ENCODE measurements at regions not wholly inside any gene's neighbourhood (a gene's known extent, or its start where the extent isn't known, plus 50 kb on each side); places are given as distances from the start of the nearest gene placed in this dataset.

DNA sequence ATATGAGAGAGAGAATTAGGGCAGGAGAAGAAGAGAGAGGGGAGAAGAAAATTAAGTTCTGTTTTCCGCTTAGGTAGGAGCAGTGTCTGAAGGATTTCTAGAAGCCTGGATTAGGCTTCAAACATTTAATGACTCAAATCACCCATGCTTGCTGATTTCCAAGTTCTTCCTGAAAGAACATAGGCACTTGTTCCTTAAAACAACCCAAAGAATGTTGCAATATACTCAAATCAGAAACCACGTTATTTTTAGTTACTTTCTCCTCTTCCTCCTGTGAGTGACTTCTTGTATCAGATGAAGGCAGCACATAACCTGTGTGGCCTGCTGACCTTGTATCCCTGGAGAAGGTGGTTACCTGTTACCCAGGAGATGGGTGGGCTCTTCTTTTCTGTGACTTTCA is 351.5 kb upstream of the KLF4 start:
- Histone ChIP-seq H3K14ac (ENCODE audit: low read length in 2 of 2) (no peak overlapping the region), H2BK120ac (ENCODE audit: low read depth, low read length) (no peak overlapping the region)
- 95% methylated on average over 2 of the region's 2 CpGs for WGBS

DNA sequence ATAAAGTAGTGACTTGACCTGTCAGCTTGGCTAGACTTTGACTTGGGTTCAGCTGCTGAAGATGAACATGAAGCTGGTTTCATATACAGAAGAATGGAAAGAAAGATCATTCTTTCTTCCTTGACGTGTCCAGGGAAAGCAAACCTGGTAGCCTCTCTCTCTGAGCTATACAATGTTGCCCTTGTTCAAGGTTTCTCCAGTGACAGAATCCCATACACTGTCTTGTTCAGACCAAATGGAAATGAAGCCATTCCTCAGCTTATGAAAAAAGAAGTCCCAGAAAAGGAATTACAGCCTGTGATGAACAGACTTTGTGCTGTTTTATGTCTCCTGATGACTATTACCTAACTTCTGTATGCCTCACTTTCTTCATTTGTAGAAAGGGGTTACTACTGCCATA is 349.8 kb upstream of the KLF4 start:
- H4K8ac ChIP-seq (ENCODE audit: low read length) = no peak overlapping the region
- no peak overlapping the region for H2AK5ac ChIP-seq (ENCODE audit: low read length, severe bottlenecking)
- no peak overlapping the region for H3K14ac ChIP-seq (ENCODE audit: low read length in 2 of 2)
- H3K4me2 ChIP-seq (ENCODE audit: low read length, poor library complexity, severe bottlenecking) = no peak overlapping the region
- no peak overlapping the region for H3K4ac ChIP-seq (ENCODE audit: low read depth in 1 of 2, low read length in 2 of 2)
- H3K23ac ChIP-seq (ENCODE audit: low read length in 2 of 2) = no peak overlapping the region
- H4K91ac ChIP-seq (ENCODE audit: low read length) = no peak overlapping the region
- no peaks in the 10 kb centered on the region for H3K9me3 ChIP-seq (ENCODE audit: control insufficient read depth, low read length)
- no peak overlapping the region for H2AFZ ChIP-seq (ENCODE audit: low read depth, low read length)
- H3K9ac ChIP-seq (ENCODE audit: low read length) = no peak overlapping the region
- no peak overlapping the region for H2BK12ac ChIP-seq (ENCODE audit: low read length in 2 of 2)
- no peak for DNase-seq
- no peak overlapping the region for H3K27ac ChIP-seq (ENCODE audit: low read length, poor library complexity, severe bottlenecking)
- H3K79me1 ChIP-seq (replicated peaks; ENCODE audit: low read length, poor library complexity, severe bottlenecking) = no peaks in the 10 kb centered on the region
- H2BK15ac ChIP-seq (ENCODE audit: low read depth, poor library complexity, severe bottlenecking) = no peak overlapping the region
- H3K4me1 ChIP-seq (ENCODE audit: control insufficient read depth, insufficient read depth, low read depth, low read length) = no peaks in the 10 kb centered on the region
- no peak overlapping the region for H2BK5ac ChIP-seq (ENCODE audit: low read depth, low read length, poor library complexity, severe bottlenecking)
- H3K18ac ChIP-seq (ENCODE audit: low read depth in 1 of 2, low read length in 2 of 2) = no peak overlapping the region
- no peak overlapping the region for H2BK120ac ChIP-seq (ENCODE audit: low read depth, low read length)
- no peaks in the 10 kb centered on the region for H3K36me3 ChIP-seq (ENCODE audit: control insufficient read depth in 1 of 2, insufficient read depth in 2 of 2, low read depth in 1 of 2, low read length in 2 of 2)
- H3K27me3 ChIP-seq (ENCODE audit: control insufficient read depth in 1 of 2, insufficient read depth in 1 of 2, low read length in 2 of 2) = no peaks in the 10 kb centered on the region
- 100% methylated on average over 1 of the region's 1 CpG for WGBS
- no peak overlapping the region for H3K4me3 ChIP-seq (ENCODE audit: insufficient read depth in 1 of 2, low read depth in 1 of 2, low read length in 2 of 2)

More for the DNA sequence above, 351.5 kb upstream of the KLF4 start:
- Histone ChIP-seq H3K27ac (ENCODE audit: low read length, poor library complexity, severe bottlenecking) (no peak overlapping the region), H3K18ac (ENCODE audit: low read depth in 1 of 2, low read length in 2 of 2) (no peak overlapping the region), H4K91ac (ENCODE audit: low read length) (no peak overlapping the region), H3K79me1 (replicated peaks; ENCODE audit: low read length, poor library complexity, severe bottlenecking) (no peaks in the 10 kb centered on the region), H3K27me3 (ENCODE audit: control insufficient read depth in 1 of 2, insufficient read depth in 1 of 2, low read length in 2 of 2) (no peaks in the 10 kb centered on the region), H3K4me1 (ENCODE audit: control insufficient read depth, insufficient read depth, low read depth, low read length) (no peaks in the 10 kb centered on the region), H2BK15ac (ENCODE audit: low read depth, poor library complexity, severe bottlenecking) (no peak overlapping the region), H3K4ac (ENCODE audit: low read depth in 1 of 2, low read length in 2 of 2) (no peak overlapping the region), H2BK12ac (ENCODE audit: low read length in 2 of 2) (no peak overlapping the region), H3K4me3 (ENCODE audit: insufficient read depth in 1 of 2, low read depth in 1 of 2, low read length in 2 of 2) (no peak overlapping the region), H3K9ac (ENCODE audit: low read length) (no peak overlapping the region), H4K8ac (ENCODE audit: low read length) (no peak overlapping the region), H3K4me2 (ENCODE audit: low read length, poor library complexity, severe bottlenecking) (no peak overlapping the region), H3K9me3 (ENCODE audit: control insufficient read depth, low read length) (no peaks in the 10 kb centered on the region), H2BK5ac (ENCODE audit: low read depth, low read length, poor library complexity, severe bottlenecking) (no peak overlapping the region), H3K36me3 (ENCODE audit: control insufficient read depth in 1 of 2, insufficient read depth in 2 of 2, low read depth in 1 of 2, low read length in 2 of 2) (no peaks in the 10 kb centered on the region), H2AFZ (ENCODE audit: low read depth, low read length) (no peak overlapping the region), H3K23ac (ENCODE audit: low read length in 2 of 2) (no peak overlapping the region), H2AK5ac (ENCODE audit: low read length, severe bottlenecking) (no peak overlapping the region)
- no peak for DNase-seq

DNA sequence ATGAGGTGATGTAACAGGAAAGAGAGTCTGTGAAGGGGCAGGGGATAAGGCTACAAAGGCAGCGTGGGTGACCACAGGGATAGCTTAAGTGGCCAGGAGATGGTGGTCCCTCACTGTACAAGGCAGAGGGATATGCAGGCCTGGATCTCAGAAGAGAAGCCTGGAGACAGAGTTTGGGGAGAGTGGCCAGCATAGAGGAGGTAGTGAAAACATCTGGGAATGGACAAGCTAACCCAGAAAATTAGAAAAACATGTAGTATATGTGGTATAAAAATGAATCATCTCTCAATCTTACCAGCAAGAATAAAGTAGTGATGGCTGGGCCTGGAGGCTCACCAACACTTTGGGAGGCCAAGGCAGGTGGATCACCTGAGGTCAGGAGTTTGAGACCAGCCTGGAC is 349.2 kb upstream of the KLF4 start:
- 84% methylated on average over 1 of the region's 1 CpG for WGBS
- Histone ChIP-seq H4K91ac (ENCODE audit: low read length) (no peak overlapping the region), H3K27ac (ENCODE audit: low read length, poor library complexity, severe bottlenecking) (no peak overlapping the region), H2BK12ac (ENCODE audit: low read length in 2 of 2) (no peak overlapping the region), H3K9ac (ENCODE audit: low read length) (no peak overlapping the region), H3K9me3 (ENCODE audit: control insufficient read depth, low read length) (no peaks in the 10 kb centered on the region), H3K27me3 (ENCODE audit: control insufficient read depth in 1 of 2, insufficient read depth in 1 of 2, low read length in 2 of 2) (peaks cover 0 to 1% of the 10 kb centered on the region in 2 experiments), H3K18ac (ENCODE audit: low read depth in 1 of 2, low read length in 2 of 2) (no peak overlapping the region), H3K4me2 (ENCODE audit: low read length, poor library complexity, severe bottlenecking) (no peak overlapping the region), H3K4me1 (ENCODE audit: control insufficient read depth, insufficient read depth, low read depth, low read length) (no peaks in the 10 kb centered on the region), H3K4me3 (ENCODE audit: insufficient read depth in 1 of 2, low read depth in 1 of 2, low read length in 2 of 2) (no peak overlapping the region), H3K14ac (ENCODE audit: low read length in 2 of 2) (no peak overlapping the region), H3K4ac (ENCODE audit: low read depth in 1 of 2, low read length in 2 of 2) (no peak overlapping the region), H2BK15ac (ENCODE audit: low read depth, poor library complexity, severe bottlenecking) (no peak overlapping the region), H3K79me1 (replicated peaks; ENCODE audit: low read length, poor library complexity, severe bottlenecking) (no peaks in the 10 kb centered on the region), H3K36me3 (ENCODE audit: control insufficient read depth in 1 of 2, insufficient read depth in 2 of 2, low read depth in 1 of 2, low read length in 2 of 2) (no peaks in the 10 kb centered on the region), H4K8ac (ENCODE audit: low read length) (no peak overlapping the region), H2BK120ac (ENCODE audit: low read depth, low read length) (no peak overlapping the region), H2AFZ (ENCODE audit: low read depth, low read length) (no peak overlapping the region), H3K23ac (ENCODE audit: low read length in 2 of 2) (no peak overlapping the region), H2BK5ac (ENCODE audit: low read depth, low read length, poor library complexity, severe bottlenecking) (no peak overlapping the region), H2AK5ac (ENCODE audit: low read length, severe bottlenecking) (no peak overlapping the region)
- DNase-seq = no peak

DNA sequence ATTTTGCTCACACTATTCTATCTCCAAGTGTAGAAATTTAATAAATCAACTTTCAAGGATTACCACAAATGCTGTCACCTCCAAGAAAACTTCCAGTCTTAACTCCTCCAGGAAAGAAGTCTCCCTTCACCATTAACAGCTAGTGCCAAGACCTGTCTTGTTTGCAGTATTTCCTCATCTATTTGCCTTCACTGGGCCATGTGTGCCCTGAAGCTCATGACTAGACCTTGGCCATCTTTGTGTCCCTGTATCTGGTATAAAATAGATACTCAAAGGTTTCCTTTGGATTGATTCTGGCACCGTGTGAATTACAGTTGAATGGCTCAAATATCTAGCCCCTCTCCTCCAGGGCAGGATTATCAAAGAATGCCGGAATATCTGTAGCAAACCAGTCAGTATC is 346.7 kb upstream of the KLF4 start:
- no peak overlapping the region for H3K4ac ChIP-seq (ENCODE audit: low read depth in 1 of 2, low read length in 2 of 2)
- H2AK5ac ChIP-seq (ENCODE audit: low read length, severe bottlenecking) = no peak overlapping the region
- 93% methylated on average over 2 of the region's 2 CpGs for whole genome bisulfite sequencing
- no peak overlapping the region for H3K23ac ChIP-seq (ENCODE audit: low read length in 2 of 2)
- H2BK5ac ChIP-seq (ENCODE audit: low read depth, low read length, poor library complexity, severe bottlenecking) = no peak overlapping the region
- no peak overlapping the region for H4K8ac ChIP-seq (ENCODE audit: low read length)
- no peaks in the 10 kb centered on the region for H3K9me3 ChIP-seq (ENCODE audit: control insufficient read depth, low read length)
- H2BK120ac ChIP-seq (ENCODE audit: low read depth, low read length) = no peak overlapping the region
- H3K27me3 ChIP-seq (ENCODE audit: control insufficient read depth in 1 of 2, insufficient read depth in 1 of 2, low read length in 2 of 2) = peaks cover 0 to 4% of the 10 kb centered on the region in 2 experiments
- no peak overlapping the region for H2BK12ac ChIP-seq (ENCODE audit: low read length in 2 of 2)
- H3K4me2 ChIP-seq (ENCODE audit: low read length, poor library complexity, severe bottlenecking) = no peak overlapping the region
- H3K14ac ChIP-seq (ENCODE audit: low read length in 2 of 2) = no peak overlapping the region
- no peak overlapping the region for H2AFZ ChIP-seq (ENCODE audit: low read depth, low read length)
- no peak overlapping the region for H2BK15ac ChIP-seq (ENCODE audit: low read depth, poor library complexity, severe bottlenecking)
- H3K27ac ChIP-seq (ENCODE audit: low read length, poor library complexity, severe bottlenecking) = no peak overlapping the region
- no peak for DNase-seq
- no peaks in the 10 kb centered on the region for H3K36me3 ChIP-seq (ENCODE audit: control insufficient read depth in 1 of 2, insufficient read depth in 2 of 2, low read depth in 1 of 2, low read length in 2 of 2)
- no peaks in the 10 kb centered on the region for H3K79me1 ChIP-seq (replicated peaks; ENCODE audit: low read length, poor library complexity, severe bottlenecking)
- no peak overlapping the region for H3K18ac ChIP-seq (ENCODE audit: low read depth in 1 of 2, low read length in 2 of 2)
- H4K91ac ChIP-seq (ENCODE audit: low read length) = no peak overlapping the region
- H3K9ac ChIP-seq (ENCODE audit: low read length) = no peak overlapping the region
- no peak overlapping the region for H3K4me3 ChIP-seq (ENCODE audit: insufficient read depth in 1 of 2, low read depth in 1 of 2, low read length in 2 of 2)
- H3K4me1 ChIP-seq (ENCODE audit: control insufficient read depth, insufficient read depth, low read depth, low read length) = no peaks in the 10 kb centered on the region
